MM.1S (cell line): ENCODE measurements at regions not wholly inside any gene's neighbourhood (a gene's known extent, or its start where the extent isn't known, plus 50 kb on each side); places are given as distances from the start of the nearest gene placed in this dataset.

ENCODE experiments used
- DNase-seq: peaks from one replicate; pipeline ENCODE4 v3.0.0-alpha.2; 2015
- H2AFZ ChIP-seq: fragments of 300-600 bp; sonication (generic); 2 replicates; pipeline ENCODE4 v1.6.0; 2016; ENCODE audit warnings: antibody characterized with exemption, low read length
- H3F3A ChIP-seq: fragments of 300-600 bp; sonication (generic); 2 replicates; pipeline ENCODE4 v1.6.1; 2016; ENCODE audit warnings: mild to moderate bottlenecking, antibody characterized with exemption, low read length, moderate library complexity, mixed read lengths; ENCODE audit not compliant: insufficient read depth
- H3K27ac ChIP-seq: fragments of 300-600 bp; sonication (generic); 2 replicates; pipeline ENCODE4 v1.5.1; 2016; ENCODE audit warnings: mild to moderate bottlenecking, low read length
- H3K27me3 ChIP-seq: fragments of 300-600 bp; sonication (generic); replicated peaks from 2 replicates; pipeline ENCODE4 v1.6.0; 2016; ENCODE audit warnings: low read length; ENCODE audit not compliant: insufficient read depth
- H3K36me3 ChIP-seq: fragments of 300-600 bp; sonication (generic); replicated peaks from 2 replicates; pipeline ENCODE4 v1.6.1; 2016; ENCODE audit warnings: mild to moderate bottlenecking, low read length, mixed read lengths; ENCODE audit not compliant: insufficient read depth
- H3K4me1 ChIP-seq: fragments of 300-600 bp; sonication (generic); 2 replicates; pipeline ENCODE4 v1.6.1; 2016; ENCODE audit warnings: low read length, mixed read lengths
- H3K4me2 ChIP-seq: fragments of 300-600 bp; sonication (generic); 2 replicates; pipeline ENCODE4 v1.6.0; 2016; ENCODE audit warnings: low read depth, low read length
- H3K4me3 ChIP-seq: fragments of 300-600 bp; sonication (generic); 2 replicates; pipeline ENCODE4 v1.5.1; 2016; ENCODE audit warnings: low read length, mixed read lengths
- H3K79me2 ChIP-seq: fragments of 300-600 bp; sonication (generic); 2 replicates; pipeline ENCODE4 v1.6.1; 2016; ENCODE audit warnings: mixed run types, low read length, mixed read lengths
- H3K9ac ChIP-seq: fragments of 300-600 bp; sonication (generic); 2 replicates; pipeline ENCODE4 v1.6.1; 2016; ENCODE audit warnings: low read length, mixed read lengths
- H3K9me2 ChIP-seq: fragments of 300-600 bp; sonication (generic); replicated peaks from 2 replicates; pipeline ENCODE4 v1.6.1; 2016; ENCODE audit warnings: mild to moderate bottlenecking, low read length, mixed read lengths; ENCODE audit not compliant: insufficient read depth
- H3K9me3 ChIP-seq: fragments of 300-600 bp; sonication (generic); replicated peaks from 2 replicates; pipeline ENCODE4 v1.6.1; 2016; ENCODE audit warnings: mild to moderate bottlenecking, low read length, mixed read lengths; ENCODE audit not compliant: insufficient read depth
- H4K20me1 ChIP-seq: fragments of 300-600 bp; sonication (generic); 2 replicates; pipeline ENCODE4 v1.6.1; 2016; ENCODE audit warnings: mild to moderate bottlenecking, low read length, moderate library complexity, mixed read lengths; ENCODE audit not compliant: insufficient read depth
- EZH2 ChIP-seq: fragments of 300-600 bp; sonication (generic); optimal IDR thresholded peaks from 2 replicates; pipeline ENCODE3; 2017; ENCODE audit warnings: low read depth, mild to moderate bottlenecking, antibody characterized with exemption, low read length, mixed read lengths
- EZH2phosphoT487 ChIP-seq: fragments of 300-600 bp; sonication (generic); IDR thresholded peaks from 2 replicates; pipeline ENCODE4 v1.6.1; 2018; ENCODE audit warnings: antibody characterized with exemption, low read length
- TF ChIP-seq, protein P1 (sequence below): fragments of 300-600 bp; sonication (generic); IDR thresholded peaks from 2 replicates; pipeline ENCODE4 v1.5.1; 2016; ENCODE audit warnings: antibody characterized with exemption, low read length, mixed read lengths

- H3K27me3 ChIP-seq, result no peaks in the 10 kb centered on the region
- no peak for TF ChIP-seq EZH2phosphoT487
- TF ChIP-seq, protein P1, sequence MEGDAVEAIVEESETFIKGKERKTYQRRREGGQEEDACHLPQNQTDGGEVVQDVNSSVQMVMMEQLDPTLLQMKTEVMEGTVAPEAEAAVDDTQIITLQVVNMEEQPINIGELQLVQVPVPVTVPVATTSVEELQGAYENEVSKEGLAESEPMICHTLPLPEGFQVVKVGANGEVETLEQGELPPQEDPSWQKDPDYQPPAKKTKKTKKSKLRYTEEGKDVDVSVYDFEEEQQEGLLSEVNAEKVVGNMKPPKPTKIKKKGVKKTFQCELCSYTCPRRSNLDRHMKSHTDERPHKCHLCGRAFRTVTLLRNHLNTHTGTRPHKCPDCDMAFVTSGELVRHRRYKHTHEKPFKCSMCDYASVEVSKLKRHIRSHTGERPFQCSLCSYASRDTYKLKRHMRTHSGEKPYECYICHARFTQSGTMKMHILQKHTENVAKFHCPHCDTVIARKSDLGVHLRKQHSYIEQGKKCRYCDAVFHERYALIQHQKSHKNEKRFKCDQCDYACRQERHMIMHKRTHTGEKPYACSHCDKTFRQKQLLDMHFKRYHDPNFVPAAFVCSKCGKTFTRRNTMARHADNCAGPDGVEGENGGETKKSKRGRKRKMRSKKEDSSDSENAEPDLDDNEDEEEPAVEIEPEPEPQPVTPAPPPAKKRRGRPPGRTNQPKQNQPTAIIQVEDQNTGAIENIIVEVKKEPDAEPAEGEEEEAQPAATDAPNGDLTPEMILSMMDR, result no peak
- no peak for TF ChIP-seq EZH2
- H2AFZ ChIP-seq, result no peak overlapping the region
- no peak overlapping the region for H3K9ac ChIP-seq
- no peaks in the 10 kb centered on the region for H3K9me3 ChIP-seq
- H3K27ac ChIP-seq, result no peak overlapping the region
- H3K79me2 ChIP-seq, result no peaks in the 10 kb centered on the region
- H4K20me1 ChIP-seq, result no peaks in the 10 kb centered on the region
- H3K4me1 ChIP-seq, result no peaks in the 10 kb centered on the region
- H3K4me3 ChIP-seq, result no peak overlapping the region
- DNase-seq, result no peak
- H3K36me3 ChIP-seq, result no peaks in the 10 kb centered on the region
- H3F3A ChIP-seq, result no peaks in the 10 kb centered on the region
- H3K9me2 ChIP-seq, result no peaks in the 10 kb centered on the region
- no peak overlapping the region for H3K4me2 ChIP-seq
Observed at GRCh38 chr18:29172756-29173067, 995.8 kb upstream of the CDH2 start.

GRCh38 chr18:29171892-29172755 lies 995.2 kb upstream of the CDH2 start:
- no peak overlapping the region for H3K9ac ChIP-seq
- no peaks in the 10 kb centered on the region for H4K20me1 ChIP-seq
- H3K9me3 ChIP-seq, result no peaks in the 10 kb centered on the region
- no peak for DNase-seq
- H3F3A ChIP-seq, result no peaks in the 10 kb centered on the region
- no peak overlapping the region for H3K27ac ChIP-seq
- no peaks in the 10 kb centered on the region for H3K27me3 ChIP-seq
- no peak overlapping the region for H2AFZ ChIP-seq
- no peaks in the 10 kb centered on the region for H3K79me2 ChIP-seq
- no peak overlapping the region for H3K4me3 ChIP-seq
- no peak for TF ChIP-seq EZH2
- no peak for TF ChIP-seq EZH2phosphoT487
- TF ChIP-seq, protein P1, result no peak
- H3K4me2 ChIP-seq, result no peak overlapping the region
- H3K4me1 ChIP-seq, result no peaks in the 10 kb centered on the region
- no peaks in the 10 kb centered on the region for H3K9me2 ChIP-seq
- no peaks in the 10 kb centered on the region for H3K36me3 ChIP-seq

DNA sequence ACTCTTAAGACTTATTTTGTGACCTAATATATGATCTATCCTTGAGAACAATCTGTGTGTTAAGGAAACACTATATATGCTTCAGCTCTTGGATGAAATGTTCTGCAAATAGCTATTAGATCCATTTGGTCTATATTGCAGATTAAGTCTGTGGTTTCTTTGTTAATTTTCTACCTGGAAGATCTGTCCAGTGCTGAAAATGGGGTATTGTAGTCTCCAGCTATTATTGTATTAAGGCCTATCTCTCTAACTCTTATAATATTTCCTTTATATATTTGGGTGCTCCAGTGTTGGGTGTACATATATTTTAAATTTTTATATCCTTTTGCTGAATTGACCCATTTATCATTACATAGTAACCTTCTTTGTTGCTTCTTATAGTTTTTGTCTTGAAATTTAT lies 992.7 kb upstream of the CDH2 start:
- no peak overlapping the region for H3K27ac ChIP-seq
- H3K9ac ChIP-seq, result no peak overlapping the region
- no peak for TF ChIP-seq EZH2phosphoT487
- TF ChIP-seq, protein P1, result no peak
- no peak for TF ChIP-seq EZH2
- no peak for DNase-seq
- no peaks in the 10 kb centered on the region for H3K9me2 ChIP-seq
- H3K79me2 ChIP-seq, result no peaks in the 10 kb centered on the region
- H3K9me3 ChIP-seq, result no peaks in the 10 kb centered on the region
- no peaks in the 10 kb centered on the region for H3K4me1 ChIP-seq
- no peak overlapping the region for H3K4me2 ChIP-seq
- no peak overlapping the region for H2AFZ ChIP-seq
- H3K4me3 ChIP-seq, result no peak overlapping the region
- H3K27me3 ChIP-seq, result no peaks in the 10 kb centered on the region
- no peaks in the 10 kb centered on the region for H3K36me3 ChIP-seq
- H3F3A ChIP-seq, result no peaks in the 10 kb centered on the region
- H4K20me1 ChIP-seq, result no peaks in the 10 kb centered on the region
